GM10248 (cell line): ENCODE measurements at regions not wholly inside any gene's neighbourhood (a gene's known extent, or its start where the extent isn't known, plus 50 kb on each side); places are given as distances from the start of the nearest gene placed in this dataset.

ENCODE experiments used
- CTCF ChIA-PET: fragments of 300-600 bp; sonication (Branson Sonifier 250); formaldehyde crosslinking; extraction: SDS; loops from one replicate; lab custom pipeline; 2021; ENCODE audit warnings: antibody characterized with exemption; lab: Yijun Ruan, JAX
- POLR2A ChIA-PET: fragments of 350-650 bp; sonication (Branson Sonifier 250); formaldehyde crosslinking; extraction: SDS; loops from one replicate; lab custom pipeline; 2020; ENCODE audit warnings: antibody characterized with exemption; lab: Yijun Ruan, JAX
- DNase-seq: peaks from one replicate; pipeline ENCODE4 v3.0.0; 2012; ENCODE audit errors: extremely low spot score
- TF ChIP-seq, protein P1 (sequence below): IDR thresholded peaks from 2 replicates; pipeline ENCODE4 v1.5.1; 2012; ENCODE audit warnings: mild to moderate bottlenecking, low read depth; ENCODE audit errors: extremely low read depth, missing control alignments, control extremely low read depth

- DNase-seq, result no peak
- ChIA-PET POLR2A (no interaction called here), CTCF (no interaction called here)
- TF ChIP-seq, protein P1, sequence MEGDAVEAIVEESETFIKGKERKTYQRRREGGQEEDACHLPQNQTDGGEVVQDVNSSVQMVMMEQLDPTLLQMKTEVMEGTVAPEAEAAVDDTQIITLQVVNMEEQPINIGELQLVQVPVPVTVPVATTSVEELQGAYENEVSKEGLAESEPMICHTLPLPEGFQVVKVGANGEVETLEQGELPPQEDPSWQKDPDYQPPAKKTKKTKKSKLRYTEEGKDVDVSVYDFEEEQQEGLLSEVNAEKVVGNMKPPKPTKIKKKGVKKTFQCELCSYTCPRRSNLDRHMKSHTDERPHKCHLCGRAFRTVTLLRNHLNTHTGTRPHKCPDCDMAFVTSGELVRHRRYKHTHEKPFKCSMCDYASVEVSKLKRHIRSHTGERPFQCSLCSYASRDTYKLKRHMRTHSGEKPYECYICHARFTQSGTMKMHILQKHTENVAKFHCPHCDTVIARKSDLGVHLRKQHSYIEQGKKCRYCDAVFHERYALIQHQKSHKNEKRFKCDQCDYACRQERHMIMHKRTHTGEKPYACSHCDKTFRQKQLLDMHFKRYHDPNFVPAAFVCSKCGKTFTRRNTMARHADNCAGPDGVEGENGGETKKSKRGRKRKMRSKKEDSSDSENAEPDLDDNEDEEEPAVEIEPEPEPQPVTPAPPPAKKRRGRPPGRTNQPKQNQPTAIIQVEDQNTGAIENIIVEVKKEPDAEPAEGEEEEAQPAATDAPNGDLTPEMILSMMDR, result no peak
These were observed 202.8 kb downstream of the SLIT2 start for GRCh38 chr4:20454515-20454914.

DNA sequence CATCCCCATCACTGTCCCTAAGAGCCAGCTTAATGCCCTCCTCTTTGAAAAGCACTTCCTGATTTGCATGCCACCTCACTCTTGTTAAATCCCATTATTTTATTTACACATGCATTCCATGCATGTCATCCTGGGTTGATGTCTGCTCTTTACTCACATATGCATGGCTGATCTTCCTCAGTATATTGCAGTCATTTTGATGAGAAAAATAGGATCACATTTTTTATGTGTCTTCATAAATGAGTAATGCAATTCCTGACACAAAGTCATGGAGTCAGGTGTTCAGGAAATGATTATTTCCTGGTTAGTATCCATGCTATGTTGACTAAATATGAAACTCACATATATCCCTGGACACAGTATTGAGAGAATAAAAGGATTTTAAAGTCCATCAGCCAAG is 204.7 kb downstream of the SLIT2 start:
- CTCF ChIA-PET, result no interaction called here
- TF ChIP-seq, protein P1, result no peak
- POLR2A ChIA-PET, result no interaction called here
- DNase-seq, result no peak

- CTCF ChIA-PET, result no interaction called here
- no peak for DNase-seq
- TF ChIP-seq, protein P1, result no peak
- POLR2A ChIA-PET, result no interaction called here
These were observed 210.9 kb downstream of the SLIT2 start for GRCh38 chr4:20462426-20463175.

- ChIA-PET POLR2A (no interaction called here), CTCF (no interaction called here)
- TF ChIP-seq, protein P1, result no peak
- DNase-seq, result no peak
These were observed 211.4 kb downstream of the SLIT2 start for GRCh38 chr4:20463176-20463430.

DNA sequence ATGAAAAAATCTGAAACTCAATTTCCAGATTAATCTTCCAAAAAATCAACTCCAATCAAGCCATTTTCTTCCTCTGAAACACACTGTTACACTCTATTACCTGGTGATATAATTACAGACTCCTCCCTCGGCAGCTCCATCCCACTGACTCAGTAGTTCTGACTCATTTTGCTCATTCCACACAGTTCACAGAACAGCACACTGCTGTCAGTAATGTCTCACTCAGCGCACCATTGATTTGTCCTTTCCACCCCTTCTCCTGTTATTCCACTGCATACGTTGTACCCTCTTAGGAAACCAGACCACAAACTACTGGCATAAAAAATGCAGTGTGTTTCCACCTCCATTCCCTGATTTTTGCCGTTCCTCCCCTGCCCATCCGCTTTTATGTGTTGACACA is 212.7 kb downstream of the SLIT2 start:
- POLR2A ChIA-PET, result no interaction called here
- CTCF ChIA-PET, result no interaction called here
- no peak for DNase-seq
- TF ChIP-seq, protein P1, result no peak

- ChIA-PET CTCF (no interaction called here), POLR2A (no interaction called here)
- TF ChIP-seq, protein P1, result no peak
- DNase-seq, result no peak
These were observed 222.4 kb downstream of the SLIT2 start for GRCh38 chr4:20474119-20474518.

- ChIA-PET CTCF (interaction anchor here (1.0 to 2.4 kb wide), 2 partner anchors 9 to 11 kb away, joined by 3 to 9 read pairs; no protein-coding TSS in a partner anchor), POLR2A (no interaction called here)
- TF ChIP-seq, protein P1, result no peak
- DNase-seq, result no peak
These were observed 221.8 kb upstream of the PACRGL start for GRCh38 chr4:20478412-20478811.
